Progenitor cell of endocrine pancreas (in vitro differentiated cells): ENCODE measurements at regions not wholly inside any gene's neighbourhood (a gene's known extent, or its start where the extent isn't known, plus 50 kb on each side); places are given as distances from the start of the nearest gene placed in this dataset.

ENCODE experiments used
- DNase-seq: peaks from one replicate; pipeline ENCODE4 v3.0.0; 2021; ENCODE audit warnings: low spot score; ENCODE audit not compliant: unreplicated experiment
- H3K27ac Mint-ChIP-seq: 2 replicates; pipeline ENCODE4 v1.8.0; 2021; ENCODE audit warnings: mild to moderate bottlenecking, moderate library complexity, mixed read lengths
- H3K27me3 Mint-ChIP-seq: 2 replicates; pipeline ENCODE4 v1.8.0; 2021; ENCODE audit warnings: mixed read lengths
- H3K36me3 Mint-ChIP-seq: 2 replicates; pipeline ENCODE4 v1.8.0; 2022; ENCODE audit warnings: mixed read lengths; ENCODE audit not compliant: insufficient read depth
- H3K4me1 Mint-ChIP-seq: 2 replicates; pipeline ENCODE4 v1.8.0; 2021; ENCODE audit warnings: low read depth, mixed read lengths
- H3K4me3 Mint-ChIP-seq: 2 replicates; pipeline ENCODE4 v1.8.0; 2021; ENCODE audit warnings: low read depth, mild to moderate bottlenecking, moderate library complexity, mixed read lengths
- H3K9me3 Mint-ChIP-seq: 2 replicates; pipeline ENCODE4 v1.8.0; 2021; ENCODE audit warnings: low read depth, mixed read lengths
- TF ChIP-seq, protein P1 (sequence below): fragments of 200-600 bp; sonication (generic); IDR thresholded peaks from one replicate; pipeline ENCODE4 v1.5.0; 2021; ENCODE audit warnings: antibody characterized with exemption, mild to moderate bottlenecking; ENCODE audit not compliant: unreplicated experiment

- peaks cover 3% of the 10 kb centered on the region for H3K9me3 Mint-ChIP-seq
- H3K4me1 Mint-ChIP-seq: no peaks in the 10 kb centered on the region
- H3K27ac Mint-ChIP-seq: peak overlapping the region; percentile 38
- TF ChIP-seq, protein P1, sequence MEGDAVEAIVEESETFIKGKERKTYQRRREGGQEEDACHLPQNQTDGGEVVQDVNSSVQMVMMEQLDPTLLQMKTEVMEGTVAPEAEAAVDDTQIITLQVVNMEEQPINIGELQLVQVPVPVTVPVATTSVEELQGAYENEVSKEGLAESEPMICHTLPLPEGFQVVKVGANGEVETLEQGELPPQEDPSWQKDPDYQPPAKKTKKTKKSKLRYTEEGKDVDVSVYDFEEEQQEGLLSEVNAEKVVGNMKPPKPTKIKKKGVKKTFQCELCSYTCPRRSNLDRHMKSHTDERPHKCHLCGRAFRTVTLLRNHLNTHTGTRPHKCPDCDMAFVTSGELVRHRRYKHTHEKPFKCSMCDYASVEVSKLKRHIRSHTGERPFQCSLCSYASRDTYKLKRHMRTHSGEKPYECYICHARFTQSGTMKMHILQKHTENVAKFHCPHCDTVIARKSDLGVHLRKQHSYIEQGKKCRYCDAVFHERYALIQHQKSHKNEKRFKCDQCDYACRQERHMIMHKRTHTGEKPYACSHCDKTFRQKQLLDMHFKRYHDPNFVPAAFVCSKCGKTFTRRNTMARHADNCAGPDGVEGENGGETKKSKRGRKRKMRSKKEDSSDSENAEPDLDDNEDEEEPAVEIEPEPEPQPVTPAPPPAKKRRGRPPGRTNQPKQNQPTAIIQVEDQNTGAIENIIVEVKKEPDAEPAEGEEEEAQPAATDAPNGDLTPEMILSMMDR: no peak
- no peaks in the 10 kb centered on the region for H3K36me3 Mint-ChIP-seq
- no peaks in the 10 kb centered on the region for H3K27me3 Mint-ChIP-seq
- DNase-seq: no peak
- H3K4me3 Mint-ChIP-seq: no peak overlapping the region
These were observed 318.7 kb downstream of the SLC7A11 start for GRCh38 chr4:137923494-137923893.

- no peak for DNase-seq
- Mint-ChIP-seq H3K4me1 (no peaks in the 10 kb centered on the region), H3K4me3 (no peak overlapping the region), H3K27ac (no peak overlapping the region), H3K9me3 (peaks cover 3% of the 10 kb centered on the region), H3K36me3 (no peaks in the 10 kb centered on the region), H3K27me3 (no peaks in the 10 kb centered on the region)
- TF ChIP-seq, protein P1: no peak
These were observed 319.4 kb downstream of the SLC7A11 start for GRCh38 chr4:137922721-137923120.

DNA sequence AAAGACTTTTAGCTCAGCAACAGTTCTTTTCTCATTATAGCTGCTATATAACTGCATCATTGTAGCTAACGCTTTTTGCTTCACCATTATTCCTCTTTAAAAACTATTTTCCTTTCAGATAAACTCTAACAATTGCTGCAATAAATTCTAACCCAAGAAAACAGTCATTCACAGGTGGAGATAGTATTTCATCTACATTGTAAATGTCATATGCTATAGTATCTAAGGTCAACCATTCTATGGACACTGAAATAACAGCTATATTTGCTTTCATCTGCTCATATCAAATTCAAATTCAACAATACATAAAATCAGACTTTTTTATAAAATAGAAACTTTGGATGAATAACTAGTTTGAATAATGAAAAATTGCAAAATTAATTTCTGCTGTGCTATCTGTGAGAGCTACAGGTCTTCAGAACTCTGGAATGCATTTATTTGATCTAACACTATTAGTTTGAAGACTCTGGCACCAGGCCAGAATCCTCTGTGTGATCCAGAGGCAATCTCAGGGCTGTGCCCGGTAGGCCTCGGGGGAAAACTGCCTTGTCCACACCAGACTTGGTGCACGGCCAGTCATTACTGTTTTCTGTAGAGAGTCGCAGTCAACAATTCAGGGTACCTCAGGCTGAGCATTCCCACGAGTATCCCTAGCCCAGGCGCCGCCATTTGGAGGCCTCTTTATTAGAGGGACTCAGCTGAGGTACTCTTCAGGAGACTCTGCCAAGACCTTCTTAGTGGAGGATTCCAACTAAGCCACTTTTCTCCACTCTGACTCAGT, 332.4 kb downstream of the SLC7A11 start:
- no peak overlapping the region for H3K4me3 Mint-ChIP-seq
- H3K9me3 Mint-ChIP-seq: peaks cover 6% of the 10 kb centered on the region
- DNase-seq: no peak
- H3K27me3 Mint-ChIP-seq: no peaks in the 10 kb centered on the region
- no peaks in the 10 kb centered on the region for H3K4me1 Mint-ChIP-seq
- no peaks in the 10 kb centered on the region for H3K36me3 Mint-ChIP-seq
- no peak overlapping the region for H3K27ac Mint-ChIP-seq
- TF ChIP-seq, protein P1: no peak

- Mint-ChIP-seq H3K27me3 (no peaks in the 10 kb centered on the region), H3K9me3 (no peaks in the 10 kb centered on the region), H3K4me1 (no peaks in the 10 kb centered on the region), H3K27ac (no peak overlapping the region), H3K4me3 (no peak overlapping the region), H3K36me3 (no peaks in the 10 kb centered on the region)
- DNase-seq: no peak
- TF ChIP-seq, protein P1: no peak
These were observed 336.2 kb downstream of the SLC7A11 start for GRCh38 chr4:137905930-137906329.

GRCh38 chr4:137901114-137901513, 341.0 kb downstream of the SLC7A11 start:
- TF ChIP-seq, protein P1: no peak
- Mint-ChIP-seq H3K4me1 (no peaks in the 10 kb centered on the region), H3K9me3 (no peaks in the 10 kb centered on the region), H3K4me3 (no peak overlapping the region), H3K36me3 (no peaks in the 10 kb centered on the region), H3K27me3 (no peaks in the 10 kb centered on the region), H3K27ac (no peak overlapping the region)
- DNase-seq: no peak
